ENCODE measurements at regions not wholly inside any gene's neighbourhood (a gene's known extent, or its start where the extent isn't known, plus 50 kb on each side); places are given as distances from the start of the nearest gene placed in this dataset.

DNA sequence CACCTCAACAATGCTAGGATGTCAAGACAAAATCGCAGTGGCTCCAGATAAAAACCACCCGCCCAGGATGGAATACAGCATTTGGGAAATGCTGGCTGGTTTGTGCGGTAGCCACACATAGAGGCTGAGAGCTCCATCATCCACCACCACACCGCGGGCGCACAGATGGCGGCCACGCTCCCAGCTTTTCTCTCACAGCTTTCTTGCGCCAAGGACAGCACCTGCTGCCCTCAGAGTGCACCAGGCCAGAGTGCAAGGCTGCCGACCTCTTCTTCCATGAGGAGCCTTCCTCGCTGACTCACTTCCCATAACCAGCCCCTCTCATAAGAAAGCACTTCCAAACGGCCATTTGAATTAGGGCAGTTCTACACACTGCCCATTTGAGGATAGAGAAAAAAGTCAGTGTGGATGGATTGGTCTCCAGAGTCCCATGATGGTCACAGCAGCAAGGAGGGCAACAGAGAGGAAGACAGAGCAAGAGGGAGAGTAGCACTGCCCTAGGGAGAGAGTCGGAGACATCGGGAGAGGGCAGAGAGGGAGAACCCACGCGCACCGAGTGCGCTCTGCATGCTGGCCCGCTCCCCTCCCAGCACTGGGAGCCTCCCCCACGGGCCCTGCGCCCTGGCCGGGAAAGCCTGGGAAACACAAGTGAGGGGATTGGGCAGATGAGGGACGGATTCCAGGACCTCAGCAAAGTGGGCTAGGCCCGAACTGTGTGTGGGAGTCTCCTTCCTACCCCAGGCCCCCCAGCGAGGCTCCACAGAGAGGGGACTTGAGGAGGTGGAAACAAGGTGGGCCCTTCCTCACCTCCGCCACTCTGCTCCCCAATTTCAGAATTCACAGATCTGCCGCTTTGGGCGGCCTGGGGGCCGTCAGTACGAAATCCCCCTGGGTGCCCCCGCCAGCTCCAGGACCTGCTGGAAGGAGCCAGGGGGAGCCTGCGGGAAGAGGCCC is 156.9 kb downstream of the USP12 start:
- no peak overlapping the region for H3K4me3 ChIP-seq (replicated peaks; ENCODE audit: low read depth, low read length)
- TF ChIP-seq, protein P1, sequence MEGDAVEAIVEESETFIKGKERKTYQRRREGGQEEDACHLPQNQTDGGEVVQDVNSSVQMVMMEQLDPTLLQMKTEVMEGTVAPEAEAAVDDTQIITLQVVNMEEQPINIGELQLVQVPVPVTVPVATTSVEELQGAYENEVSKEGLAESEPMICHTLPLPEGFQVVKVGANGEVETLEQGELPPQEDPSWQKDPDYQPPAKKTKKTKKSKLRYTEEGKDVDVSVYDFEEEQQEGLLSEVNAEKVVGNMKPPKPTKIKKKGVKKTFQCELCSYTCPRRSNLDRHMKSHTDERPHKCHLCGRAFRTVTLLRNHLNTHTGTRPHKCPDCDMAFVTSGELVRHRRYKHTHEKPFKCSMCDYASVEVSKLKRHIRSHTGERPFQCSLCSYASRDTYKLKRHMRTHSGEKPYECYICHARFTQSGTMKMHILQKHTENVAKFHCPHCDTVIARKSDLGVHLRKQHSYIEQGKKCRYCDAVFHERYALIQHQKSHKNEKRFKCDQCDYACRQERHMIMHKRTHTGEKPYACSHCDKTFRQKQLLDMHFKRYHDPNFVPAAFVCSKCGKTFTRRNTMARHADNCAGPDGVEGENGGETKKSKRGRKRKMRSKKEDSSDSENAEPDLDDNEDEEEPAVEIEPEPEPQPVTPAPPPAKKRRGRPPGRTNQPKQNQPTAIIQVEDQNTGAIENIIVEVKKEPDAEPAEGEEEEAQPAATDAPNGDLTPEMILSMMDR (IDR thresholded peaks at IDR 0.05; ENCODE audit: low read depth, low read length, missing control alignments): no peak
- DNase-seq (ENCODE audit: extremely low read depth, low read depth): no peak

DNA sequence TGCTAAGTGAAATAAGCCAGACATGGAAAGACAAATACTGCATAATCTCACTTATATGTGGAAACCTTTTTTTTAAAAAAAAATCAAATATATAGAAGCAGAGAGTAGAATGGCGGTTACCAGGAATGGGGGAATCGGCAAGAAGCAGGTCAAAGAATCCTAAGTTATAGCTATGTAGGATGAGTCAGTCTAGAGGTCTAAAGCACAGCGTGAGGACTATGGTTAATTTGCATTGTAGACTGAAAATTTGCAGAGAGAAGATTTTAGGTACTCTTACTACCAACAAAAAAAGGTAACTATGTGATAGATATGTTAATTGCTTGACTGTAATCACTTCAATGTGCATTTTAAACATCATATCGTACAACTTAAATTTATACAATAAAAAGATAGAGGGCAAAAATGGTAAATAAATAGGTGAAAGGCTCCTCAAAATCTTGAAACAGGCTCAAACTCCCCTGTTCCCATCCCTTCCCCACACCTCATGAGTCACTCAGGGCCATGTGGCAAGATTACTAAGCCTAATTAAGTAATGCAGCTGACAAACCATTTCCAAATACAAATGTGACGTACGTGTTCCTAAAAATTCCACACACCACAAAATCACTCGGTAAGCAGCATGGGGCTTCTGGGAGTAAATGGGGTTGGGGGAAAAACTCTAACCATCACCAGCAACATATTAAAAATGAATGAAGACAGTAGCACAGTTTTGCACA is 159.0 kb downstream of the USP12 start:
- no peak overlapping the region for H3K4me3 ChIP-seq (replicated peaks; ENCODE audit: low read depth, low read length)
- TF ChIP-seq, protein P1 (IDR thresholded peaks at IDR 0.05; ENCODE audit: low read depth, low read length, missing control alignments): no peak
- DNase-seq (ENCODE audit: extremely low read depth, low read depth): peak; percentile 37

DNA sequence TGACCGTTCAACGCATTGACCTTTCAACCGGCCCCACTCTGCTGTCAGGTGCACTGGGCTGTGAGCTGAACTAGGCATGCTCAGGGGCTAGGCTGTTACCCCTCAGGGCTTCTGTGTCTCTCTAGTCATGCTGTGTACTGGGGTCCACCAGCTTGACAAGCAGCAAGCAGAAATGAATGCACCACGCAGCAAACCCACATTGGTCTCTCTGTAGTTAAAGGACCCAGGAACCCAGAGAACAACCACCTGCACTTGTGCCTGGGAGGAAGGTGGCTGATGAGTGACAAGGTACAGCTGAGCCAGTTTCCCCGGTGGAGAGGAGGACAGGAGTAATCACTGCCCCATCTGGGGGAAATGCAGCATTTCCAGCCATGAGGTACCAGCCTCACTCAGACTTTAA is 159.9 kb downstream of the USP12 start:
- no peak overlapping the region for H3K4me3 ChIP-seq (replicated peaks; ENCODE audit: low read depth, low read length)
- DNase-seq (ENCODE audit: extremely low read depth, low read depth): no peak
- TF ChIP-seq, protein P1 (IDR thresholded peaks at IDR 0.05; ENCODE audit: low read depth, low read length, missing control alignments): no peak

DNA sequence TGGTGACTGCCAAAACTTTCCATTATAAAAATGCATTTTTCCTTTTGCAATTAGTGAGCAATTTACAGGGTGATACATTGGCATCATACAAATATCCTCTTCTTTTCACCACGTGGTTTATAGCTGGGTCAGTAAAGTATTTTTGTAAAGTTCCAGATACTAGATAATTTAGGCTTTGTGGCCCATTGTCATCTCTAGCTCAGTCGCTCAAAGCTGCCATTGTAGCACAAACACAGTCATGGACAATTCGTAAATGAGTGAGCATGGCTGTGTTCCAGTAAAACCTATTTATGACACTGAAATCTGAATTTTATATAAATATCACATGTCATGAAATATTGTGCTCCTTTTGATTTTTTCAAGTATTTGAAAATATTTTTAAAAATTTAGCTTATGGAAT is 162.9 kb downstream of the USP12 start:
- no peak for DNase-seq (ENCODE audit: extremely low read depth, low read depth)
- TF ChIP-seq, protein P1 (IDR thresholded peaks at IDR 0.05; ENCODE audit: low read depth, low read length, missing control alignments): no peak
- H3K4me3 ChIP-seq (replicated peaks; ENCODE audit: low read depth, low read length): no peak overlapping the region

DNA sequence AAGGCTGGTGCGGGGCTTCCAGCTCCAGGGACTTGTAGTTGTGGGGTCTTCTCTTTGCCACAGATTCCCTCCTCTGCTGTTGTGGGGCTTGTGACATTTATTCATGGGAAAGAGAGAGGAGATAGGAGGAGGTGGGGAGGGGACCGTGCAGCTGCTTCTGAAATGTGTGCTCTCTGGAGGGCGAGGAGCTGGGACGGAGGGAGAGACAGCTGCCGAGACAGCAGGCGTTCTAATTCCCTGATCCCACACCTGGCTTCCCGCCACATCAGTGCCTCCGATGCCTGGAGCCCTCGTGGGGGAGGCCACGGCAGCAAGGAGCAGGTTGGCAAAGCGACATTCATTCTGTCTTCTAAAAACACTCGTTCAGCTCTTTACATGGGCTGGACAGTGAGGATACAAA is 164.4 kb downstream of the USP12 start:
- H3K4me3 ChIP-seq (replicated peaks; ENCODE audit: low read depth, low read length): peak overlapping the region; percentile 33; the same call in 1 of the 2 replicates
- DNase-seq (ENCODE audit: extremely low read depth, low read depth): no peak

DNA sequence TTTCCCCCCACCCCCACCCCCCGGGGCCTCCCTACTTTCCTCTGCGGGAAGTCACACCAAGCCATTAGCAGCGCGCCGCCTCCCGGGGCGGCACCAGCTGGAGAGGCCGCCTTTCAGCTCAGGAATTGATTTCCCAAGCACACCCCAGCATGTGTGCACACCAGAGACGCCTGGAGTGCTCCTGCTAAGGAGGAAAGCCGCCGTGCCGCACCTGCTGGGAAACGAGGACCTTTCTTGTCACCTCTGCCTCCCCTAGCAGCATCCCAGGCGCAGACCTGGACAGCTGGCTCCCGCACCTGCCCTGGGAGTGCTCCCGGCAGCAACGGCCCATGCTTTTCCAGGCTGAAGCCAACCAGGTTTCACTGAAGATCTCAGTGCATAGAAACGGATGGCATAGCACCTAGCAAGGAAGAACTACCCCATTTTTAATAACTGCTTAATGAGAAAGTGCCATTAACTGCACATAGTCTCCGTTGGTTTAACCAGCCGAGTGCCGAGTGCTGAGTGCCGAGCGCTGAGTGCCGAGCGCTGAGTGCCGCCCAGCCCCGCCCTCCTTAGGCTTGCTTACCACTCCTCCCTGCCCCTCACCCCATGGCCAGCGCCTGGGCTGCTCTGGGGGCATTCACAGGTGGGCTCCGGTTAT is 165.0 kb downstream of the USP12 start:
- TF ChIP-seq, protein P1 (IDR thresholded peaks at IDR 0.05; ENCODE audit: low read depth, low read length, missing control alignments): no peak
- no peak for DNase-seq (ENCODE audit: extremely low read depth, low read depth)
- H3K4me3 ChIP-seq (replicated peaks; ENCODE audit: low read depth, low read length): peak overlapping the region; percentile 33

More for the DNA sequence above, 164.4 kb downstream of the USP12 start:
- TF ChIP-seq, protein P1 (IDR thresholded peaks at IDR 0.05; ENCODE audit: low read depth, low read length, missing control alignments): no peak
